ENCODE measurements at regions not wholly inside any gene's neighbourhood (a gene's known extent, or its start where the extent isn't known, plus 50 kb on each side); places are given as distances from the start of the nearest gene placed in this dataset.

GRCh38 chr14:88937706-88938105, 113.3 kb downstream of the TTC8 start:
- no peaks in the 10 kb centered on the region for H3K9me3 ChIP-seq (ENCODE audit: low read depth)
- H3K4me3 ChIP-seq: no peak overlapping the region
- H3K27me3 ChIP-seq: no peaks in the 10 kb centered on the region
- no peaks in the 10 kb centered on the region for H3K4me1 ChIP-seq (ENCODE audit: low read depth)
- TF ChIP-seq CTCF (IDR thresholded peaks at IDR 0.05; ENCODE audit: low read depth, low read length): no peak
- peak in 1 of 2 donors; percentile 6 for DNase-seq (ENCODE audit: low read depth in 1 of 2, low spot score in 1 of 2)
- H3K36me3 ChIP-seq: no peaks in the 10 kb centered on the region
- H3K27ac ChIP-seq: no peak overlapping the region

- no peak for TF ChIP-seq CTCF (IDR thresholded peaks at IDR 0.05; ENCODE audit: low read depth, low read length)
- Histone ChIP-seq H3K27me3 (no peaks in the 10 kb centered on the region), H3K27ac (no peak overlapping the region), H3K36me3 (no peaks in the 10 kb centered on the region), H3K9me3 (ENCODE audit: low read depth) (no peaks in the 10 kb centered on the region), H3K4me3 (no peak overlapping the region), H3K4me1 (ENCODE audit: low read depth) (no peaks in the 10 kb centered on the region)
- no peak for DNase-seq (ENCODE audit: low read depth in 1 of 2, low spot score in 1 of 2)
These were observed 116.2 kb downstream of the TTC8 start for GRCh38 chr14:88940671-88941070.

GRCh38 chr14:88941414-88941813, 117.0 kb downstream of the TTC8 start:
- Histone ChIP-seq H3K36me3 (no peaks in the 10 kb centered on the region), H3K4me3 (no peak overlapping the region), H3K4me1 (ENCODE audit: low read depth) (no peaks in the 10 kb centered on the region), H3K9me3 (ENCODE audit: low read depth) (no peaks in the 10 kb centered on the region), H3K27me3 (no peaks in the 10 kb centered on the region), H3K27ac (no peak overlapping the region)
- no peak for DNase-seq (ENCODE audit: low read depth in 1 of 2, low spot score in 1 of 2)
- TF ChIP-seq CTCF (IDR thresholded peaks at IDR 0.05; ENCODE audit: low read depth, low read length): no peak

GRCh38 chr14:88947646-88948598, 123.5 kb downstream of the TTC8 start:
- Histone ChIP-seq H3K9me3 (ENCODE audit: low read depth) (no peaks in the 10 kb centered on the region), H3K27ac (no peak overlapping the region), H3K36me3 (no peaks in the 10 kb centered on the region), H3K4me1 (ENCODE audit: low read depth) (no peaks in the 10 kb centered on the region), H3K27me3 (no peaks in the 10 kb centered on the region), H3K4me3 (no peak overlapping the region)
- TF ChIP-seq CTCF (IDR thresholded peaks at IDR 0.05; ENCODE audit: low read depth, low read length): no peak
- peak in 1 of 2 donors; percentile 96 for DNase-seq (ENCODE audit: low read depth in 1 of 2, low spot score in 1 of 2)

GRCh38 chr14:88950069-88950468, 125.6 kb downstream of the TTC8 start:
- no peaks in the 10 kb centered on the region for H3K36me3 ChIP-seq
- H3K27me3 ChIP-seq: no peaks in the 10 kb centered on the region
- no peaks in the 10 kb centered on the region for H3K9me3 ChIP-seq (ENCODE audit: low read depth)
- TF ChIP-seq CTCF (IDR thresholded peaks at IDR 0.05; ENCODE audit: low read depth, low read length): no peak
- no peak for DNase-seq (ENCODE audit: low read depth in 1 of 2, low spot score in 1 of 2)
- no peak overlapping the region for H3K4me3 ChIP-seq
- H3K4me1 ChIP-seq (ENCODE audit: low read depth): no peaks in the 10 kb centered on the region
- no peak overlapping the region for H3K27ac ChIP-seq
